SK-N-SH (cell line): ENCODE measurements at regions not wholly inside any gene's neighbourhood (a gene's known extent, or its start where the extent isn't known, plus 50 kb on each side); places are given as distances from the start of the nearest gene placed in this dataset.

Source experiments
- CTCF ChIA-PET: fragments of 300-600, 350-600 bp; formaldehyde crosslinking; extraction: SDS; loops from one replicate; lab custom pipeline; 2021; lab: Yijun Ruan, JAX
- POLR2A ChIA-PET: fragments of 350-600 bp; sonication (Branson Sonifier 250); formaldehyde crosslinking; extraction: SDS; loops from one replicate; lab custom pipeline; 2020; ENCODE audit warnings: antibody characterized with exemption, inconsistent platforms; lab: Yijun Ruan, JAX
- DNase-seq: peaks from one replicate; pipeline ENCODE4 v3.0.0; 2012
- H2AFZ ChIP-seq: fragments of 200-600 bp; sonication (generic); 2 replicates; pipeline ENCODE4 v1.8.1; 2016; ENCODE audit warnings: antibody characterized with exemption, mild to moderate bottlenecking, low read depth
- H3F3A ChIP-seq: fragments of 200-600 bp; sonication (generic); replicated peaks from 2 replicates; pipeline ENCODE3; 2016; ENCODE audit warnings: antibody characterized with exemption, mild to moderate bottlenecking; ENCODE audit not compliant: insufficient read depth
- H3K27ac ChIP-seq, 2 experiments: fragments of 200-500 bp in 1 of 2; fragments of 200-600 bp in 1 of 2; sonication (Bioruptor generic) in 1 of 2; sonication (generic), shearing (Covaris generic) in 1 of 2; 2 replicates each; pipeline versions ENCODE4 v1.5.1 to v1.6.1; 2014 to 2016; ENCODE audit warnings: low read depth in 2 of 2, inconsistent platforms in 1 of 2, low read length in 1 of 2, mild to moderate bottlenecking in 1 of 2, mixed read lengths in 1 of 2
- H3K27me3 ChIP-seq: fragments of 200-600 bp; sonication (generic), shearing (Covaris generic); 2 replicates; pipeline ENCODE4 v1.6.1; 2016; ENCODE audit warnings: mixed run types; ENCODE audit not compliant: insufficient read depth
- H3K36me3 ChIP-seq, 2 experiments: fragments of 200-500 bp in 1 of 2; fragments of 200-600 bp in 1 of 2; sonication (Bioruptor generic) in 1 of 2; sonication (generic) in 1 of 2; replicated peaks in 1 of 2; 2 replicates each; pipeline versions ENCODE3 to v1.5.1; 2014 to 2016; ENCODE audit warnings: low read length in 1 of 2, mild to moderate bottlenecking in 1 of 2; ENCODE audit not compliant: insufficient read depth in 2 of 2, control insufficient read depth in 1 of 2
- H3K4me1 ChIP-seq, 2 experiments: fragments of 200-500 bp in 1 of 2; fragments of 200-600 bp in 1 of 2; sonication (Bioruptor generic) in 1 of 2; sonication (generic), shearing (Covaris generic) in 1 of 2; 2 replicates each; pipeline versions ENCODE4 v1.5.1 to v1.6.1; 2014 to 2016; ENCODE audit warnings: low read depth in 1 of 2, low read length in 1 of 2, mixed run types in 1 of 2; ENCODE audit not compliant: insufficient read depth in 2 of 2, control insufficient read depth in 1 of 2
- H3K4me2 ChIP-seq: fragments of 200-600 bp; sonication (generic), shearing (Covaris generic); 2 replicates; pipeline ENCODE4 v1.6.1; 2017; ENCODE audit warnings: mixed run types
- H3K4me3 ChIP-seq, 2 experiments: fragments of 200-500 bp in 1 of 2; fragments of 200-600 bp in 1 of 2; sonication (Bioruptor generic) in 1 of 2; sonication (generic), shearing (Covaris generic) in 1 of 2; 2 replicates each; pipeline versions ENCODE4 v1.5.1 to v1.8.1; 2014 to 2016; ENCODE audit warnings: low read depth in 2 of 2, inconsistent platforms in 1 of 2, low read length in 1 of 2, mild to moderate bottlenecking in 1 of 2, mixed read lengths in 1 of 2, moderate library complexity in 1 of 2
- H3K79me2 ChIP-seq: fragments of 200-600 bp; sonication (generic); 2 replicates; pipeline ENCODE4 v1.8.1; 2017; ENCODE audit warnings: mild to moderate bottlenecking; ENCODE audit not compliant: insufficient read depth
- H3K9ac ChIP-seq: fragments of 200-600 bp; sonication (generic); 2 replicates; pipeline ENCODE4 v1.6.1; 2017; ENCODE audit warnings: mixed run types
- H3K9me2 ChIP-seq: fragments of 200-600 bp; sonication (generic); 2 replicates; pipeline ENCODE4 v1.6.1; 2017; ENCODE audit warnings: mixed run types
- H3K9me3 ChIP-seq: fragments of 200-600 bp; sonication (generic); 2 replicates; pipeline ENCODE4 v1.6.1; 2017; ENCODE audit warnings: mixed run types, mild to moderate bottlenecking, moderate library complexity
- H4K20me1 ChIP-seq: fragments of 200-600 bp; sonication (generic); 2 replicates; pipeline ENCODE4 v1.6.1; 2017; ENCODE audit warnings: mild to moderate bottlenecking, mixed run types; ENCODE audit not compliant: insufficient read depth
- CHD2 ChIP-seq: fragments of 150-350 bp; IDR thresholded peaks from 2 replicates; pipeline ENCODE4 v1.6.1; 2018; ENCODE audit warnings: low read length; ENCODE audit not compliant: partially characterized antibody
- EZH2phosphoT487 ChIP-seq: fragments of 200-600 bp; sonication (generic); IDR thresholded peaks from 2 replicates; pipeline ENCODE4 v1.6.1; 2017; ENCODE audit warnings: low read depth, mixed run types, mild to moderate bottlenecking, antibody characterized with exemption, moderate library complexity, borderline replicate concordance
- FOSL2 ChIP-seq: IDR thresholded peaks from 2 replicates; pipeline ENCODE4 v1.4.0; 2012; ENCODE audit warnings: low read depth, mild to moderate bottlenecking, moderate library complexity, borderline replicate concordance
- JUND ChIP-seq: IDR thresholded peaks from 2 replicates; pipeline ENCODE4 v1.4.0; 2012
- MXI1 ChIP-seq: IDR thresholded peaks from 2 replicates; pipeline ENCODE4 v1.6.1; 2012; ENCODE audit warnings: mild to moderate bottlenecking, low read depth, low read length, improper control_type of control experiment
- RFX5 ChIP-seq: IDR thresholded peaks from 2 replicates; pipeline ENCODE4 v1.6.1; 2012; ENCODE audit warnings: mild to moderate bottlenecking, improper control_type of control experiment, low read length
- TCF12 ChIP-seq: IDR thresholded peaks from 2 replicates; pipeline ENCODE4 v1.4.0; 2012
- TEAD4 ChIP-seq: IDR thresholded peaks from 2 replicates; pipeline ENCODE4 v1.4.0; 2012; ENCODE audit warnings: mild to moderate bottlenecking, borderline replicate concordance; ENCODE audit not compliant: insufficient read depth
- WGBS: methylation state at CpG from one replicate; pipeline ENCODE4 v1.1.6; 2017; ENCODE audit warnings: low lambda C conversion rate; 5-methylcytosine and 5-hydroxymethylcytosine counted together
- TF ChIP-seq, protein P1 (sequence below): fragments of 150-350 bp; IDR thresholded peaks from 2 replicates; pipeline ENCODE4 v1.6.1; 2016; ENCODE audit warnings: mild to moderate bottlenecking, low read depth, low read length
- TF ChIP-seq, protein P2 (sequence below): IDR thresholded peaks from 2 replicates; pipeline ENCODE4; 2012
- TF ChIP-seq, protein P3 (sequence below): fragments of 200-600 bp; sonication (generic); IDR thresholded peaks from 2 replicates; pipeline ENCODE4 v1.6.1; 2017; ENCODE audit warnings: antibody characterized with exemption, mild to moderate bottlenecking, moderate library complexity

DNA sequence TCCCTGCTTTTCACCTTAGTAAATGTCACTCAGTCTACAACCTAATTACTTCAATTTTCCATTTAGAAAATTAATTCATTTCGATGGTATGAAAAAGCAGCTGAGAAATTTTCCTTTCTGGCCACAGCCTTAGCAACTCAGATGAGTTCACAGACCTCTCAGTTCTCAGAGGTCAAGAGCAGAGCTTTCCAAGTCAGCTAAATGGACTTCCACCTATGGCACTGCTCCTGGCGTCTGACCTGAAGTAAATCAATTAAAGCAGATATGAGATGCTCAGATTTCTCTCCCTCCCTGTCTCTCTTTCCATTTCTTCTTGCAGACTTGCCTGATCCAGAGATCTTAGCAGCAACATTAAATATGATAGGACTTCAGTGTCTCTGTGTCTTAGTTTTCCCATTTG, 412.6 kb downstream of the QKI start:
- Histone ChIP-seq H3K4me3 (no peak overlapping the region), H3K9me2 (no peaks in the 10 kb centered on the region), H3K9ac (no peak overlapping the region), H3K27ac (no peak overlapping the region), H3K79me2 (no peaks in the 10 kb centered on the region), H3K9me3 (no peaks in the 10 kb centered on the region), H3K4me1 (no peaks in the 10 kb centered on the region; a peak in 1 of 4 replicates), H4K20me1 (no peaks in the 10 kb centered on the region), H3F3A (no peaks in the 10 kb centered on the region), H3K4me2 (no peak overlapping the region), H2AFZ (no peak overlapping the region), H3K36me3 (no peaks in the 10 kb centered on the region), H3K27me3 (no peaks in the 10 kb centered on the region)
- WGBS: 27% methylated on average over 2 of the region's 2 CpGs
- CTCF ChIA-PET: interaction anchor here (1.7 kb wide), 1 partner anchor 129 kb away, joined by 4 read pairs; no protein-coding TSS in a partner anchor
- no peak for DNase-seq
- TF ChIP-seq TCF12 (no peak), CHD2 (no peak), MXI1 (no peak), JUND (no peak), EZH2phosphoT487 (no peak), RFX5 (no peak)
- TF ChIP-seq, protein P1, sequence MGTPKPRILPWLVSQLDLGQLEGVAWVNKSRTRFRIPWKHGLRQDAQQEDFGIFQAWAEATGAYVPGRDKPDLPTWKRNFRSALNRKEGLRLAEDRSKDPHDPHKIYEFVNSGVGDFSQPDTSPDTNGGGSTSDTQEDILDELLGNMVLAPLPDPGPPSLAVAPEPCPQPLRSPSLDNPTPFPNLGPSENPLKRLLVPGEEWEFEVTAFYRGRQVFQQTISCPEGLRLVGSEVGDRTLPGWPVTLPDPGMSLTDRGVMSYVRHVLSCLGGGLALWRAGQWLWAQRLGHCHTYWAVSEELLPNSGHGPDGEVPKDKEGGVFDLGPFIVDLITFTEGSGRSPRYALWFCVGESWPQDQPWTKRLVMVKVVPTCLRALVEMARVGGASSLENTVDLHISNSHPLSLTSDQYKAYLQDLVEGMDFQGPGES: no peak
- POLR2A ChIA-PET: no interaction called here

DNA sequence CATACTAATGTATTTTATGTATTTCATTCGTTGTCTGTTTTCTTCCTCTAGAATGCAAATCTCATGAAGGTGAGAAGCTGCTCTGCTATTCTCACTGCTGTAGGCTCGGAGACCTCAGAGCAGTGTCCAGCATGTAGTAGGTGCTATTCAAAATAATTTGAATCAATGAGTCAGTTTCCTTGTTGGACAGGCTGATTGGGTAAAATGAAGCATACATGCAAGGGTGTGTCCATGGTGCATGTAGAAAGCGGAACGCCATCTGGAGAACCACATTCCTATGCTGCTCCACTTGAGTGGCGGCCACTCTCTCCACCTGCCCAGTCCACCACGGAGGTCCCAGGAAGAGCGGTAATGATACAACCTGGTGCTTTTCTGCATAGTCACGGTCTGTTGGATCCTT, 412.1 kb downstream of the QKI start:
- Histone ChIP-seq H3K4me1 (no peaks in the 10 kb centered on the region; a peak in 1 of 4 replicates), H3K4me2 (no peak overlapping the region), H4K20me1 (no peaks in the 10 kb centered on the region), H3K9me2 (no peaks in the 10 kb centered on the region), H3F3A (no peaks in the 10 kb centered on the region), H3K9ac (no peak overlapping the region), H3K36me3 (no peaks in the 10 kb centered on the region), H3K27ac (no peak overlapping the region), H3K4me3 (no peak overlapping the region), H3K9me3 (no peaks in the 10 kb centered on the region), H2AFZ (no peak overlapping the region), H3K27me3 (no peaks in the 10 kb centered on the region), H3K79me2 (no peaks in the 10 kb centered on the region)
- POLR2A ChIA-PET: no interaction called here
- DNase-seq: no peak
- 55% methylated on average over 8 of the region's 8 CpGs for WGBS
- CTCF ChIA-PET: interaction anchor here (1.7 kb wide), 1 partner anchor 130 kb away, joined by 4 read pairs; no protein-coding TSS in a partner anchor
- no peak for TF ChIP-seq TEAD4
- TF ChIP-seq, protein P2, sequence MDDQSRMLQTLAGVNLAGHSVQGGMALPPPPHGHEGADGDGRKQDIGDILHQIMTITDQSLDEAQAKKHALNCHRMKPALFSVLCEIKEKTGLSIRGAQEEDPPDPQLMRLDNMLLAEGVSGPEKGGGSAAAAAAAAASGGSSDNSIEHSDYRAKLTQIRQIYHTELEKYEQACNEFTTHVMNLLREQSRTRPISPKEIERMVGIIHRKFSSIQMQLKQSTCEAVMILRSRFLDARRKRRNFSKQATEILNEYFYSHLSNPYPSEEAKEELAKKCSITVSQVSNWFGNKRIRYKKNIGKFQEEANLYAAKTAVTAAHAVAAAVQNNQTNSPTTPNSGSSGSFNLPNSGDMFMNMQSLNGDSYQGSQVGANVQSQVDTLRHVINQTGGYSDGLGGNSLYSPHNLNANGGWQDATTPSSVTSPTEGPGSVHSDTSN: no peak
- TF ChIP-seq, protein P3, sequence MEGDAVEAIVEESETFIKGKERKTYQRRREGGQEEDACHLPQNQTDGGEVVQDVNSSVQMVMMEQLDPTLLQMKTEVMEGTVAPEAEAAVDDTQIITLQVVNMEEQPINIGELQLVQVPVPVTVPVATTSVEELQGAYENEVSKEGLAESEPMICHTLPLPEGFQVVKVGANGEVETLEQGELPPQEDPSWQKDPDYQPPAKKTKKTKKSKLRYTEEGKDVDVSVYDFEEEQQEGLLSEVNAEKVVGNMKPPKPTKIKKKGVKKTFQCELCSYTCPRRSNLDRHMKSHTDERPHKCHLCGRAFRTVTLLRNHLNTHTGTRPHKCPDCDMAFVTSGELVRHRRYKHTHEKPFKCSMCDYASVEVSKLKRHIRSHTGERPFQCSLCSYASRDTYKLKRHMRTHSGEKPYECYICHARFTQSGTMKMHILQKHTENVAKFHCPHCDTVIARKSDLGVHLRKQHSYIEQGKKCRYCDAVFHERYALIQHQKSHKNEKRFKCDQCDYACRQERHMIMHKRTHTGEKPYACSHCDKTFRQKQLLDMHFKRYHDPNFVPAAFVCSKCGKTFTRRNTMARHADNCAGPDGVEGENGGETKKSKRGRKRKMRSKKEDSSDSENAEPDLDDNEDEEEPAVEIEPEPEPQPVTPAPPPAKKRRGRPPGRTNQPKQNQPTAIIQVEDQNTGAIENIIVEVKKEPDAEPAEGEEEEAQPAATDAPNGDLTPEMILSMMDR: no peak
- TF ChIP-seq FOSL2: no peak
- TF ChIP-seq, all 33 proteins: peak for 0
